ENCODE measurements at regions not wholly inside any gene's neighbourhood (a gene's known extent, or its start where the extent isn't known, plus 50 kb on each side); places are given as distances from the start of the nearest gene placed in this dataset.

DNA sequence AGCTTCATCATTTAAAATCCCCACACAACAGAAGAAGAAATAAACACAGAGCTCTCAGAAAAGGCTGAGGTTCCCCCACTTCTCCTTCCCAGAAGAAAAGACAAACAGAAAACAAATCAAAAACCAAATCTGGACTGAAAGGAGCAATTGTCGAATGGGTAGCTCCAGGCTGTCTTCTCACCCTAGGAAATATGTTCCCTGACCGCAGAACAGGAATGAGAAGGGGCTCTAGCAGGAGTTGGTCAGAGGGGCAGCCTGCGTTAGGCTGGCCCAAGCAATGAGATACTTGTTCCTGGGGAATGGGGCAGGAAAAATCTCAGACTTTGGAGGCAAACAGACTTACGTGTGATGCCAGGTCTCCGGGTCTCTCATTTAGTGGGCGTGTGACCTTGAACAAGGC lies 562.6 kb upstream of the CADM1 start:
- Histone ChIP-seq H3K27ac (no peak overlapping the region), H3K4me2 (no peak overlapping the region), H3K4me3 (no peak overlapping the region), H3K9me3 (no peaks in the 10 kb centered on the region), H3K4me1 (no peaks in the 10 kb centered on the region)
- no peak for DNase-seq (ENCODE audit: low read depth in 1 of 2, low spot score in 1 of 2)
- TF ChIP-seq ZSCAN20 (CRISPR knock-in tag; IDR thresholded peaks at IDR 0.05) (no peak), NFE2L2 (conservative IDR thresholded peaks at IDR 0.05; ENCODE audit: low read length) (no peak), EP300 (IDR thresholded peaks at IDR 0.05) (no peak), POLR2A (IDR thresholded peaks at IDR 0.05; ENCODE audit: low read length) (no peak), PHF8 (IDR thresholded peaks at IDR 0.05; ENCODE audit: borderline replicate concordance, low read depth) (no peak), MAX (IDR thresholded peaks at IDR 0.05) (no peak), RARB (CRISPR knock-in tag; IDR thresholded peaks at IDR 0.05) (no peak), CBX2 (IDR thresholded peaks at IDR 0.05; ENCODE audit: borderline replicate concordance, low read depth) (no peak), HOXB13 (CRISPR knock-in tag; IDR thresholded peaks at IDR 0.05; ENCODE audit: low read depth) (no peak), NR3C1 (IDR thresholded peaks at IDR 0.05) (no peak), ESRRA (IDR thresholded peaks at IDR 0.05; ENCODE audit: borderline replicate concordance, low read length) (no peak), EHMT2 (IDR thresholded peaks at IDR 0.05; ENCODE audit: low read depth) (no peak), FOSL2 (IDR thresholded peaks at IDR 0.05) (no peak), FOSL2 (CRISPR knock-in tag; IDR thresholded peaks at IDR 0.05) (no peak), ZNF302 (CRISPR knock-in tag; IDR thresholded peaks at IDR 0.05) (no peak)
- TF ChIP-seq, protein P1, sequence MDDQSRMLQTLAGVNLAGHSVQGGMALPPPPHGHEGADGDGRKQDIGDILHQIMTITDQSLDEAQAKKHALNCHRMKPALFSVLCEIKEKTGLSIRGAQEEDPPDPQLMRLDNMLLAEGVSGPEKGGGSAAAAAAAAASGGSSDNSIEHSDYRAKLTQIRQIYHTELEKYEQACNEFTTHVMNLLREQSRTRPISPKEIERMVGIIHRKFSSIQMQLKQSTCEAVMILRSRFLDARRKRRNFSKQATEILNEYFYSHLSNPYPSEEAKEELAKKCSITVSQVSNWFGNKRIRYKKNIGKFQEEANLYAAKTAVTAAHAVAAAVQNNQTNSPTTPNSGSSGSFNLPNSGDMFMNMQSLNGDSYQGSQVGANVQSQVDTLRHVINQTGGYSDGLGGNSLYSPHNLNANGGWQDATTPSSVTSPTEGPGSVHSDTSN (IDR thresholded peaks at IDR 0.05) = no peak
- TF ChIP-seq, protein P2, sequence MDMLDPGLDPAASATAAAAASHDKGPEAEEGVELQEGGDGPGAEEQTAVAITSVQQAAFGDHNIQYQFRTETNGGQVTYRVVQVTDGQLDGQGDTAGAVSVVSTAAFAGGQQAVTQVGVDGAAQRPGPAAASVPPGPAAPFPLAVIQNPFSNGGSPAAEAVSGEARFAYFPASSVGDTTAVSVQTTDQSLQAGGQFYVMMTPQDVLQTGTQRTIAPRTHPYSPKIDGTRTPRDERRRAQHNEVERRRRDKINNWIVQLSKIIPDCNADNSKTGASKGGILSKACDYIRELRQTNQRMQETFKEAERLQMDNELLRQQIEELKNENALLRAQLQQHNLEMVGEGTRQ (IDR thresholded peaks at IDR 0.05) = no peak
- TF ChIP-seq, protein P3, sequence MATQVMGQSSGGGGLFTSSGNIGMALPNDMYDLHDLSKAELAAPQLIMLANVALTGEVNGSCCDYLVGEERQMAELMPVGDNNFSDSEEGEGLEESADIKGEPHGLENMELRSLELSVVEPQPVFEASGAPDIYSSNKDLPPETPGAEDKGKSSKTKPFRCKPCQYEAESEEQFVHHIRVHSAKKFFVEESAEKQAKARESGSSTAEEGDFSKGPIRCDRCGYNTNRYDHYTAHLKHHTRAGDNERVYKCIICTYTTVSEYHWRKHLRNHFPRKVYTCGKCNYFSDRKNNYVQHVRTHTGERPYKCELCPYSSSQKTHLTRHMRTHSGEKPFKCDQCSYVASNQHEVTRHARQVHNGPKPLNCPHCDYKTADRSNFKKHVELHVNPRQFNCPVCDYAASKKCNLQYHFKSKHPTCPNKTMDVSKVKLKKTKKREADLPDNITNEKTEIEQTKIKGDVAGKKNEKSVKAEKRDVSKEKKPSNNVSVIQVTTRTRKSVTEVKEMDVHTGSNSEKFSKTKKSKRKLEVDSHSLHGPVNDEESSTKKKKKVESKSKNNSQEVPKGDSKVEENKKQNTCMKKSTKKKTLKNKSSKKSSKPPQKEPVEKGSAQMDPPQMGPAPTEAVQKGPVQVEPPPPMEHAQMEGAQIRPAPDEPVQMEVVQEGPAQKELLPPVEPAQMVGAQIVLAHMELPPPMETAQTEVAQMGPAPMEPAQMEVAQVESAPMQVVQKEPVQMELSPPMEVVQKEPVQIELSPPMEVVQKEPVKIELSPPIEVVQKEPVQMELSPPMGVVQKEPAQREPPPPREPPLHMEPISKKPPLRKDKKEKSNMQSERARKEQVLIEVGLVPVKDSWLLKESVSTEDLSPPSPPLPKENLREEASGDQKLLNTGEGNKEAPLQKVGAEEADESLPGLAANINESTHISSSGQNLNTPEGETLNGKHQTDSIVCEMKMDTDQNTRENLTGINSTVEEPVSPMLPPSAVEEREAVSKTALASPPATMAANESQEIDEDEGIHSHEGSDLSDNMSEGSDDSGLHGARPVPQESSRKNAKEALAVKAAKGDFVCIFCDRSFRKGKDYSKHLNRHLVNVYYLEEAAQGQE (IDR thresholded peaks at IDR 0.05) = no peak
- ATAC-seq = no peak
- ChIA-PET CTCF (no interaction called here), POLR2A (no interaction called here)
- no peak for FAIRE-seq
- 10% methylated on average over 6 of the region's 6 CpGs for WGBS (ENCODE audit: missing lambda C conversion rate)

DNA sequence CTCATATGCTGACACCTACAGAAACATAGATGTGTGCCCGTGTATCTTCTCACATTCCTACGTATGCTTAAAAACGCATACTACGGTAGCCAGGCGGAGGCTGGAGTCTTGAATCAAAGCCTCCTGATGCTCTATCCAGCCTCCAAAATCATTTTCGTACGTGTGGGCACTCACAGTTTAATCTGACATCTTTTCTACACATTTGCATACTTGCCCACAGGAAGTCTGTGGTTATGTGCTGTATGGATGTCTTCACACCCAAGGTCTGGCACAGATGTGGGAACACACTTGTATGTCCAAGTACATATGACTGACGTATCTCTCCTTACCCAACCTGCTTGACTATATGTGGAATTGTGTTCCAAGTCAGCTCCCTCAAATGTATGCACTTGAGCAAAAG lies 561.8 kb upstream of the CADM1 start:
- ChIA-PET POLR2A (no interaction called here), CTCF (no interaction called here)
- 39% methylated on average over 8 of the region's 8 CpGs for WGBS (ENCODE audit: missing lambda C conversion rate)
- DNase-seq (ENCODE audit: low read depth in 1 of 2, low spot score in 1 of 2) = no peak
- no peak for ATAC-seq
- H3K27ac ChIP-seq = no peak overlapping the region
- H3K4me2 ChIP-seq = no peak overlapping the region
- TF ChIP-seq RCOR1 (IDR thresholded peaks at IDR 0.05; ENCODE audit: low read depth, low read length) (no peak), HOXA7 (CRISPR knock-in tag; IDR thresholded peaks at IDR 0.05) (no peak), TFCP2L1 (CRISPR knock-in tag; IDR thresholded peaks at IDR 0.05) (no peak), NFE2L2 (conservative IDR thresholded peaks at IDR 0.05; ENCODE audit: low read length) (no peak), ESRRA (IDR thresholded peaks at IDR 0.05; ENCODE audit: borderline replicate concordance, low read length) (no peak), KDM5A (IDR thresholded peaks at IDR 0.05) (no peak), POLR2A (IDR thresholded peaks at IDR 0.05; ENCODE audit: low read length) (no peak)
- TF ChIP-seq, protein P1 (IDR thresholded peaks at IDR 0.05) = no peak
- no peaks in the 10 kb centered on the region for H3K9me3 ChIP-seq
- no peaks in the 10 kb centered on the region for H3K4me1 ChIP-seq
- no peak for FAIRE-seq
- H3K4me3 ChIP-seq = no peak overlapping the region
